DOHH2 (cell line): ENCODE measurements at regions not wholly inside any gene's neighbourhood (a gene's known extent, or its start where the extent isn't known, plus 50 kb on each side); places are given as distances from the start of the nearest gene placed in this dataset.
A peak's percentile ranks its signal among the peaks of the same experiment; 100 is the strongest.
"Not testable (repeated sequence)": the region's sequence is repeated elsewhere in the genome, so short reads cannot be mapped to it uniquely, and the experiment has no call there.

Source experiments
- H3F3A ChIP-seq: fragments of 200-600 bp; sonication (generic), shearing (Covaris generic); 2 replicates; pipeline ENCODE4 v1.6.0; 2016; ENCODE audit warnings: antibody characterized with exemption, mild to moderate bottlenecking; ENCODE audit not compliant: control insufficient read depth, insufficient read depth
- H3K27ac ChIP-seq: fragments of 200-600 bp; sonication (generic); 2 replicates; pipeline ENCODE4 v1.5.1; 2014; ENCODE audit warnings: low read depth, mild to moderate bottlenecking, low read length, moderate library complexity
- H3K27me3 ChIP-seq: fragments of 200-600 bp; sonication (generic); 2 replicates; pipeline ENCODE4 v1.6.1; 2014; ENCODE audit warnings: mild to moderate bottlenecking, low read length, mixed read lengths; ENCODE audit not compliant: control insufficient read depth
- H3K36me3 ChIP-seq: fragments of 200-600 bp; sonication (generic); 2 replicates; pipeline ENCODE4 v1.6.1; 2014; ENCODE audit warnings: mild to moderate bottlenecking, low read length, moderate library complexity, mixed read lengths; ENCODE audit not compliant: control insufficient read depth
- H3K4me1 ChIP-seq: fragments of 200-600 bp; sonication (generic); 2 replicates; pipeline ENCODE4 v1.6.1; 2014; ENCODE audit warnings: mild to moderate bottlenecking, low read length, mixed read lengths; ENCODE audit not compliant: control insufficient read depth
- H3K4me2 ChIP-seq: fragments of 200-600 bp; sonication (generic); 2 replicates; pipeline ENCODE4 v1.6.0; 2014; ENCODE audit warnings: mild to moderate bottlenecking, low read length, moderate library complexity
- H3K4me3 ChIP-seq: fragments of 200-600 bp; sonication (generic); 2 replicates; pipeline ENCODE4 v1.5.1; 2014; ENCODE audit warnings: mild to moderate bottlenecking, low read length, mixed read lengths
- H3K79me2 ChIP-seq: fragments of 200-600 bp; sonication (generic); 2 replicates; pipeline ENCODE4 v1.6.1; 2014; ENCODE audit warnings: mild to moderate bottlenecking, low read length, mixed read lengths; ENCODE audit not compliant: control insufficient read depth
- H3K9me2 ChIP-seq: fragments of 200-600 bp; sonication (generic); replicated peaks from 2 replicates; pipeline ENCODE4 v1.6.1; 2014; ENCODE audit warnings: mild to moderate bottlenecking, low read length, mixed read lengths; ENCODE audit not compliant: control insufficient read depth
- H3K9me3 ChIP-seq: fragments of 200-600 bp; sonication (generic); 2 replicates; pipeline ENCODE4 v1.6.1; 2014; ENCODE audit warnings: antibody characterized with exemption, low read length, mixed read lengths; ENCODE audit not compliant: control insufficient read depth, insufficient read depth
- H4K20me1 ChIP-seq: fragments of 200-600 bp; sonication (generic); 2 replicates; pipeline ENCODE4 v1.6.0; 2014; ENCODE audit warnings: low read depth, mild to moderate bottlenecking, antibody characterized with exemption, low read length, moderate library complexity; ENCODE audit not compliant: control insufficient read depth, insufficient read depth
- EZH2phosphoT487 ChIP-seq: fragments of 200-600 bp; sonication (generic); IDR thresholded peaks from 2 replicates; pipeline ENCODE4 v1.6.1; 2017; ENCODE audit warnings: borderline replicate concordance, mild to moderate bottlenecking, antibody characterized with exemption, low read length, moderate library complexity, mixed read lengths
- TF ChIP-seq, protein P1 (sequence below): fragments of 200-600 bp; sonication (generic); IDR thresholded peaks from one replicate; pipeline ENCODE4 v1.5.1; 2014; ENCODE audit warnings: antibody characterized with exemption, mild to moderate bottlenecking, low read depth, low read length; ENCODE audit not compliant: poor library complexity, severe bottlenecking

- no peaks in the 10 kb centered on the region for H3F3A ChIP-seq
- H3K4me3 ChIP-seq = no peak overlapping the region
- no peak overlapping the region for H3K27ac ChIP-seq
- H3K4me1 ChIP-seq = no peaks in the 10 kb centered on the region
- no peaks in the 10 kb centered on the region for H3K9me3 ChIP-seq
- TF ChIP-seq, protein P1, sequence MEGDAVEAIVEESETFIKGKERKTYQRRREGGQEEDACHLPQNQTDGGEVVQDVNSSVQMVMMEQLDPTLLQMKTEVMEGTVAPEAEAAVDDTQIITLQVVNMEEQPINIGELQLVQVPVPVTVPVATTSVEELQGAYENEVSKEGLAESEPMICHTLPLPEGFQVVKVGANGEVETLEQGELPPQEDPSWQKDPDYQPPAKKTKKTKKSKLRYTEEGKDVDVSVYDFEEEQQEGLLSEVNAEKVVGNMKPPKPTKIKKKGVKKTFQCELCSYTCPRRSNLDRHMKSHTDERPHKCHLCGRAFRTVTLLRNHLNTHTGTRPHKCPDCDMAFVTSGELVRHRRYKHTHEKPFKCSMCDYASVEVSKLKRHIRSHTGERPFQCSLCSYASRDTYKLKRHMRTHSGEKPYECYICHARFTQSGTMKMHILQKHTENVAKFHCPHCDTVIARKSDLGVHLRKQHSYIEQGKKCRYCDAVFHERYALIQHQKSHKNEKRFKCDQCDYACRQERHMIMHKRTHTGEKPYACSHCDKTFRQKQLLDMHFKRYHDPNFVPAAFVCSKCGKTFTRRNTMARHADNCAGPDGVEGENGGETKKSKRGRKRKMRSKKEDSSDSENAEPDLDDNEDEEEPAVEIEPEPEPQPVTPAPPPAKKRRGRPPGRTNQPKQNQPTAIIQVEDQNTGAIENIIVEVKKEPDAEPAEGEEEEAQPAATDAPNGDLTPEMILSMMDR = no peak
- TF ChIP-seq EZH2phosphoT487 = no peak
- H4K20me1 ChIP-seq = no peaks in the 10 kb centered on the region
- no peak overlapping the region for H3K4me2 ChIP-seq
- no peaks in the 10 kb centered on the region for H3K36me3 ChIP-seq
- peaks cover 2% of the 10 kb centered on the region; the same call in 1 of the 2 replicates for H3K27me3 ChIP-seq
- H3K9me2 ChIP-seq = no peaks in the 10 kb centered on the region
- H3K79me2 ChIP-seq = no peaks in the 10 kb centered on the region
Measured at GRCh38 chr1:148373192-148373925, 109.7 kb downstream of the PPIAL4G start.

GRCh38 chr1:148372731-148373130 is 110.4 kb downstream of the PPIAL4G start:
- Histone ChIP-seq H3K9me3 (no peaks in the 10 kb centered on the region), H3K4me2 (no peak overlapping the region), H3K27me3 (peaks cover 2% of the 10 kb centered on the region; the same call in 1 of the 2 replicates), H4K20me1 (no peaks in the 10 kb centered on the region), H3K27ac (no peak overlapping the region), H3K79me2 (no peaks in the 10 kb centered on the region), H3K4me1 (no peaks in the 10 kb centered on the region), H3F3A (no peaks in the 10 kb centered on the region), H3K4me3 (no peak overlapping the region), H3K36me3 (no peaks in the 10 kb centered on the region), H3K9me2 (no peaks in the 10 kb centered on the region)
- TF ChIP-seq EZH2phosphoT487 = no peak
- TF ChIP-seq, protein P1 = no peak

GRCh38 chr1:148372051-148372726 is 110.9 kb downstream of the PPIAL4G start:
- H3K9me2 ChIP-seq, H4K20me1 ChIP-seq, H3K9me3 ChIP-seq, H3K27me3 ChIP-seq, H3K36me3 ChIP-seq, H3K79me2 ChIP-seq, H3K4me3 ChIP-seq, H3F3A ChIP-seq, H3K27ac ChIP-seq, H3K4me2 ChIP-seq, H3K4me1 ChIP-seq: not testable (repeated sequence)

DNA sequence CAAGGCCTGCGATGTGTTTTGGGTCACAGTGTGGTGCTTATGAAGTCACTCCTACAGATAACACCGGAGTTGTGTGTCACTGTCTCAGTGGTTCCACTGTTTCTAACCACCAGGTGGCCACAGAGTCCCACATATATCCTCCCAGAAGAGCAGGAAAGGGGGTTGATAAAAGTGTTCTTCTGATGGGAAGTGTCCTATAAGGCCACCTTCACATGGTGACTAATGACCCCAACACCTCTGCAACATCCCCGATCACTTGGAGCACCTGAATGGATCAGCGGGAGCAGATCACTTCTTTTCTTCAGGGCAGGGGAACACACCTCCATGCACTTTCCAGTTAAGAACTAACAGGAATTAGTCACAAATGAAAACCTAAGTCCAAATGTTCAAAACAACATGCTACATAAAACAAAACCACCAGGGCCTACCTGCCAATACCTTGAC is 111.5 kb downstream of the PPIAL4G start:
- H3K79me2 ChIP-seq, H4K20me1 ChIP-seq, H3K4me3 ChIP-seq, H3K36me3 ChIP-seq, H3K27ac ChIP-seq, H3K9me3 ChIP-seq, H3K4me1 ChIP-seq, H3K9me2 ChIP-seq, H3F3A ChIP-seq, H3K4me2 ChIP-seq, H3K27me3 ChIP-seq: not testable (repeated sequence)
- TF ChIP-seq, protein P1 = peak; percentile 67

- H3K27me3 ChIP-seq = not testable (repeated sequence)
Measured at GRCh38 chr1:148370661-148371060, 112.4 kb downstream of the PPIAL4G start.

More at GRCh38 chr1:148370661-148371060, 112.4 kb downstream of the PPIAL4G start:
- H3K9me3 ChIP-seq, H3K9me2 ChIP-seq, H3K4me2 ChIP-seq, H3K36me3 ChIP-seq, H3K79me2 ChIP-seq, H3K27ac ChIP-seq, H3K4me1 ChIP-seq, H3F3A ChIP-seq, H3K4me3 ChIP-seq, H4K20me1 ChIP-seq: not testable (repeated sequence)
